COR-L47 (cell line): ENCODE measurements at regions not wholly inside any gene's neighbourhood (a gene's known extent, or its start where the extent isn't known, plus 50 kb on each side); places are given as distances from the start of the nearest gene placed in this dataset.

ENCODE experiments used
- DNase-seq: peaks from one replicate; lab custom pipeline; 2025; lab: John Stamatoyannopoulos, UW

- no peak for DNase-seq
Observed at GRCh38 chr2:117717072-117717471, 97.4 kb upstream of the DDX18 start.

- no peak for DNase-seq
Observed at GRCh38 chr2:117718048-117718447, 96.4 kb upstream of the DDX18 start.

- no peak for DNase-seq
Observed at GRCh38 chr2:117720765-117721164, 93.7 kb upstream of the DDX18 start.

- no peak for DNase-seq
Observed at GRCh38 chr2:117723483-117723882, 91.0 kb upstream of the DDX18 start.

- no peak for DNase-seq
Observed at GRCh38 chr2:117723888-117724434, 90.5 kb upstream of the DDX18 start.

- DNase-seq: no peak
Observed at GRCh38 chr2:117726747-117727146, 87.7 kb upstream of the DDX18 start.

- DNase-seq: no peak
Observed at GRCh38 chr2:117737846-117738245, 76.6 kb upstream of the DDX18 start.

- no peak for DNase-seq
Observed at GRCh38 chr2:117738991-117739839, 75.3 kb upstream of the DDX18 start.

- no peak for DNase-seq
Observed at GRCh38 chr2:117745537-117745936, 69.0 kb upstream of the DDX18 start.

- DNase-seq: no peak
Observed at GRCh38 chr2:117755768-117756167, 58.7 kb upstream of the DDX18 start.

- DNase-seq: no peak
Observed at GRCh38 chr2:117760916-117761315, 53.6 kb upstream of the DDX18 start.

GRCh38 chr2:117762454-117762853 is 52.0 kb upstream of the DDX18 start:
- no peak for DNase-seq

GRCh38 chr2:117763804-117764203 is 50.7 kb upstream of the DDX18 start:
- no peak for DNase-seq
